ENCODE measurements at regions not wholly inside any gene's neighbourhood (a gene's known extent, or its start where the extent isn't known, plus 50 kb on each side); places are given as distances from the start of the nearest gene placed in this dataset.

GRCh38 chr17:70829876-70830275, 660.5 kb downstream of the KCNJ2 start:
- H4K20me1 ChIP-seq (ENCODE audit: insufficient read depth, low read length) = no peaks in the 10 kb centered on the region
- no peak overlapping the region for H2BK20ac ChIP-seq (ENCODE audit: low read depth, low read length)
- H3K56ac ChIP-seq (ENCODE audit: extremely low read depth, insufficient read depth, low read length) = no peak overlapping the region
- H3K4me3 ChIP-seq (ENCODE audit: insufficient read depth, low read depth, low read length) = no peak overlapping the region
- H3K27ac ChIP-seq (ENCODE audit: insufficient read depth, low read length) = no peak overlapping the region
- dilution Hi-C loops (cut with HindIII; ENCODE audit: low sequenced_read_pairs, unreplicated experiment) = no loop called here
- no peaks in the 10 kb centered on the region for H3K4me1 ChIP-seq (ENCODE audit: control insufficient read depth, insufficient read depth, low read length)
- no peak overlapping the region for H3K9ac ChIP-seq (ENCODE audit: low read depth, low read length)
- ChIA-PET CTCF (interaction anchor here (1.1 kb wide), 1 partner anchor 11 kb away, joined by 3 read pairs; no protein-coding TSS in a partner anchor), POLR2A (ENCODE audit: unreplicated experiment) (no interaction called here)
- no peak overlapping the region for H4K91ac ChIP-seq (ENCODE audit: insufficient read depth, low read depth, low read length)
- no peak overlapping the region for H2BK15ac ChIP-seq (ENCODE audit: low read depth, low read length)
- in situ Hi-C loops (cut with MboI; ENCODE audit: low sequenced_read_pairs) = no loop called here
- no peak overlapping the region for H2AK9ac ChIP-seq (replicated peaks; ENCODE audit: low read depth, low read length, poor library complexity)
- no peaks in the 10 kb centered on the region for H3K36me3 ChIP-seq (ENCODE audit: control insufficient read depth, insufficient read depth, low read length)
- H3K79me1 ChIP-seq (ENCODE audit: low read depth in 1 of 2, low read length in 2 of 2) = no peaks in the 10 kb centered on the region
- no peak overlapping the region for H2AK5ac ChIP-seq (ENCODE audit: low read depth, low read length)
- no peaks in the 10 kb centered on the region for H3K9me1 ChIP-seq (ENCODE audit: insufficient read depth, low read length)
- no peak overlapping the region for H2BK120ac ChIP-seq (ENCODE audit: low read depth, low read length)
- DNase-seq (peak; percentile 31), ATAC-seq (ENCODE audit: low read depth) (peak; percentile 49)
- H3K4ac ChIP-seq (ENCODE audit: low read depth, low read length) = no peak overlapping the region
- TF ChIP-seq CEBPB (IDR thresholded peaks at IDR 0.05; ENCODE audit: low read depth, low read length) = no peak
- TF ChIP-seq CTCF (conservative IDR thresholded peaks at IDR 0.05; ENCODE audit: low read depth, low read length) = no peak
- no peak for TF ChIP-seq CHD1 (IDR thresholded peaks at IDR 0.05; ENCODE audit: low read depth, low read length)
- no peak for TF ChIP-seq BHLHE40 (IDR thresholded peaks at IDR 0.05; ENCODE audit: low read depth, low read length)
- TF ChIP-seq NFE2L2 (IDR thresholded peaks at IDR 0.05; ENCODE audit: low read depth, low read length) = no peak
- TF ChIP-seq RFX5 (IDR thresholded peaks at IDR 0.05; ENCODE audit: low read depth, low read length) = no peak
- TF ChIP-seq, protein P1, sequence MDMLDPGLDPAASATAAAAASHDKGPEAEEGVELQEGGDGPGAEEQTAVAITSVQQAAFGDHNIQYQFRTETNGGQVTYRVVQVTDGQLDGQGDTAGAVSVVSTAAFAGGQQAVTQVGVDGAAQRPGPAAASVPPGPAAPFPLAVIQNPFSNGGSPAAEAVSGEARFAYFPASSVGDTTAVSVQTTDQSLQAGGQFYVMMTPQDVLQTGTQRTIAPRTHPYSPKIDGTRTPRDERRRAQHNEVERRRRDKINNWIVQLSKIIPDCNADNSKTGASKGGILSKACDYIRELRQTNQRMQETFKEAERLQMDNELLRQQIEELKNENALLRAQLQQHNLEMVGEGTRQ (IDR thresholded peaks at IDR 0.05; ENCODE audit: low read depth, low read length) = no peak
- TF ChIP-seq POLR2A (IDR thresholded peaks at IDR 0.05; ENCODE audit: low read depth, low read length) = no peak
- no peak for TF ChIP-seq MXI1 (IDR thresholded peaks at IDR 0.05; ENCODE audit: borderline replicate concordance, low read depth, low read length)
- TF ChIP-seq RAD21 (IDR thresholded peaks at IDR 0.05; ENCODE audit: low read length) = no peak
- no peak for TF ChIP-seq MAFK (IDR thresholded peaks at IDR 0.05; ENCODE audit: low read depth, low read length)
- TF ChIP-seq ELK1 (IDR thresholded peaks at IDR 0.05; ENCODE audit: borderline replicate concordance, low read depth, low read length) = no peak
- TF ChIP-seq MAZ (IDR thresholded peaks at IDR 0.05; ENCODE audit: borderline replicate concordance, low read depth, low read length) = no peak
- TF ChIP-seq FOS (IDR thresholded peaks at IDR 0.05; ENCODE audit: low read depth, low read length) = no peak
- TF ChIP-seq SMC3 (IDR thresholded peaks at IDR 0.05; ENCODE audit: low read depth, low read length) = no peak
- no peak for TF ChIP-seq RCOR1 (IDR thresholded peaks at IDR 0.05; ENCODE audit: insufficient replicate concordance, low read length)
- no peak overlapping the region for H4K8ac ChIP-seq (ENCODE audit: low read depth in 2 of 2, low read length in 2 of 2)
- H3K14ac ChIP-seq (replicated peaks; ENCODE audit: low read depth, low read length) = no peak overlapping the region
- H2BK5ac ChIP-seq (ENCODE audit: low read depth, low read length, poor library complexity, severe bottlenecking) = no peak overlapping the region
- intact Hi-C loops (cut with micrococcal nuclease) = no loop called here
- H3K27me3 ChIP-seq (ENCODE audit: control insufficient read depth, insufficient read depth, low read length) = no peaks in the 10 kb centered on the region
- no peak overlapping the region for H3K23ac ChIP-seq (ENCODE audit: low read depth, low read length)
- H3K9me3 ChIP-seq (ENCODE audit: control insufficient read depth, insufficient read depth, low read length) = no peaks in the 10 kb centered on the region
- H4K5ac ChIP-seq (ENCODE audit: low read depth, low read length) = no peak overlapping the region
- BruUV-seq (replicated peaks) = no TSS peak
- no peak overlapping the region for H2AFZ ChIP-seq (replicated peaks; ENCODE audit: low read length, poor library complexity)
- H3K4me2 ChIP-seq (ENCODE audit: low read depth, low read length) = no peak overlapping the region
- H3K18ac ChIP-seq (ENCODE audit: low read depth, low read length) = no peak overlapping the region

Measured in IMR-90 (cell line).